Gastrocnemius medialis (tissue), 4 donors: ENCODE measurements at regions not wholly inside any gene's neighbourhood (a gene's known extent, or its start where the extent isn't known, plus 50 kb on each side); places are given as distances from the start of the nearest gene placed in this dataset.

Experiments
- ATAC-seq, 2 donors: fragments of 150-250 bp; one replicate each; pipeline ENCODE4 v1.9.1; 2016
- DNase-seq, 2 donors: peaks; one replicate each; pipeline ENCODE4 v3.0.0-alpha.2; 2019
- H3K27ac ChIP-seq, 4 donors: fragments of 200-600 bp; sonication (generic); 1 replicate in 1 of 4; 2 replicates in 3 of 4; pipeline ENCODE4 v1.5.1; 2016 to 2018; ENCODE audit warnings: mild to moderate bottlenecking in 2 of 4, moderate library complexity in 1 of 4
- H3K27me3 ChIP-seq, 3 donors: fragments of 200-600 bp; sonication (generic) in 2 of 3; 1 replicate in 1 of 3; 2 replicates in 2 of 3; pipeline versions ENCODE4 v1.5.1 to v1.6.0; 2016 to 2019; ENCODE audit warnings: mild to moderate bottlenecking in 1 of 3, moderate library complexity in 1 of 3
- H3K36me3 ChIP-seq, 2 donors: fragments of 200-600 bp; sonication (generic) in 1 of 2; one replicate each; pipeline ENCODE4 v1.5.1; 2017 to 2018
- H3K4me1 ChIP-seq, 2 donors: fragments of 200-600 bp; sonication (generic) in 1 of 2; one replicate each; pipeline ENCODE4 v1.5.1; 2016 to 2017; ENCODE audit warnings: mild to moderate bottlenecking in 2 of 2
- H3K4me3 ChIP-seq, 4 donors: fragments of 200-600 bp; sonication (generic) in 3 of 4; 1 replicate in 1 of 4; 2 replicates in 3 of 4; pipeline ENCODE4 v1.5.1; 2016 to 2019; ENCODE audit warnings: mild to moderate bottlenecking in 2 of 4
- H3K9me3 ChIP-seq, 3 donors: fragments of 200-600 bp; sonication (generic) in 2 of 3; 1 replicate in 1 of 3; 2 replicates in 2 of 3; pipeline ENCODE4 v1.5.1; 2016 to 2019
- CTCF ChIP-seq, 5 experiments: fragments of 450-650 bp in 3 of 5; fragments of 200-600 bp in 2 of 5; sonication (generic) in 2 of 5; IDR thresholded peaks in 4 of 5; conservative IDR thresholded peaks in 1 of 5; 1 replicate in 4 of 5; 2 replicates in 1 of 5; pipeline ENCODE4 v1.5.1; 2016 to 2019; ENCODE audit warnings: antibody characterized with exemption in 5 of 5, mild to moderate bottlenecking in 3 of 5, moderate library complexity in 3 of 5
- POLR2A ChIP-seq, 2 donors: fragments of 450-650 bp; IDR thresholded peaks; one replicate each; pipeline ENCODE4 v1.6.1; 2017; ENCODE audit warnings: antibody characterized with exemption in 2 of 2, mild to moderate bottlenecking in 2 of 2, moderate library complexity in 2 of 2
- in situ Hi-C, 4 donors: fragments of 200-750 bp; cut with MboI; loops; one replicate each; pipeline versions ENCODE4 v1.15.0 to v1.8.0; 2017; ENCODE audit warnings: low sequenced_read_pairs in 4 of 4
- intact Hi-C: fragments of 100-400 bp; cut with DNase I; formaldehyde crosslinking; loops from one replicate; pipeline ENCODE4 v1.15.1; 2023; ENCODE audit warnings: low total_unique reads

- Histone ChIP-seq H3K27me3 (no peaks in the 10 kb centered on the region), H3K4me1 (no peaks in the 10 kb centered on the region), H3K27ac (no peak overlapping the region), H3K4me3 (no peak overlapping the region), H3K9me3 (no peaks in the 10 kb centered on the region), H3K36me3 (no peaks in the 10 kb centered on the region)
- intact Hi-C loops: no loop called here
- in situ Hi-C loops: no loop called here
- TF ChIP-seq POLR2A (IDR thresholded peaks at IDR 0.05) (no peak), CTCF (IDR thresholded peaks at IDR 0.05 in 4 of 5, conservative IDR thresholded peaks at IDR 0.05 in 1 of 5) (no peak)
- ATAC-seq (no peak), DNase-seq (no peak)
Observed at GRCh38 chr14:96956464-96957239, 159.5 kb downstream of the VRK1 start.

- Histone ChIP-seq H3K36me3 (no peaks in the 10 kb centered on the region), H3K27ac (no peak overlapping the region), H3K27me3 (no peaks in the 10 kb centered on the region), H3K4me1 (no peaks in the 10 kb centered on the region), H3K9me3 (peaks cover 0 to 4% (median 0%) of the 10 kb centered on the region in 3 donors), H3K4me3 (no peak overlapping the region)
- intact Hi-C loops (no loop called here), in situ Hi-C loops (no loop called here)
- no peak for ATAC-seq
- no peak for DNase-seq
- TF ChIP-seq POLR2A (IDR thresholded peaks at IDR 0.05) (no peak), CTCF (IDR thresholded peaks at IDR 0.05 in 4 of 5, conservative IDR thresholded peaks at IDR 0.05 in 1 of 5) (no peak)
Observed at GRCh38 chr14:96958057-96958456, 160.9 kb downstream of the VRK1 start.

GRCh38 chr14:96959992-96960391 lies 162.8 kb downstream of the VRK1 start:
- Histone ChIP-seq H3K4me3 (no peak overlapping the region), H3K36me3 (no peaks in the 10 kb centered on the region), H3K27me3 (no peaks in the 10 kb centered on the region), H3K4me1 (no peaks in the 10 kb centered on the region), H3K27ac (no peak overlapping the region), H3K9me3 (peaks cover 0 to 4% (median 0%) of the 10 kb centered on the region in 3 donors)
- TF ChIP-seq POLR2A (IDR thresholded peaks at IDR 0.05) (no peak), CTCF (IDR thresholded peaks at IDR 0.05 in 4 of 5, conservative IDR thresholded peaks at IDR 0.05 in 1 of 5) (no peak)
- intact Hi-C loops (no loop called here), in situ Hi-C loops (no loop called here)
- ATAC-seq: no peak
- no peak for DNase-seq

GRCh38 chr14:96960598-96961116 lies 163.5 kb downstream of the VRK1 start:
- H3K27ac ChIP-seq: no peak overlapping the region
- no peak for ATAC-seq
- no peak overlapping the region for H3K4me3 ChIP-seq
- TF ChIP-seq CTCF (IDR thresholded peaks at IDR 0.05 in 4 of 5, conservative IDR thresholded peaks at IDR 0.05 in 1 of 5): no peak
- TF ChIP-seq POLR2A (IDR thresholded peaks at IDR 0.05): no peak
- no peak for DNase-seq
- no peaks in the 10 kb centered on the region for H3K27me3 ChIP-seq
- H3K36me3 ChIP-seq: no peaks in the 10 kb centered on the region
- no peaks in the 10 kb centered on the region for H3K4me1 ChIP-seq
- in situ Hi-C loops (no loop called here), intact Hi-C loops (no loop called here)
- peaks cover 0 to 4% (median 0%) of the 10 kb centered on the region in 3 donors for H3K9me3 ChIP-seq
